ENCODE measurements at regions not wholly inside any gene's neighbourhood (a gene's known extent, or its start where the extent isn't known, plus 50 kb on each side); places are given as distances from the start of the nearest gene placed in this dataset.
"Not testable (repeated sequence)": the region's sequence is repeated elsewhere in the genome, so short reads cannot be mapped to it uniquely, and the experiment has no call there.

GRCh38 chr2:62410926-62411456 lies 95.0 kb downstream of the TMEM17 start:
- no peak for DNase-seq (ENCODE audit: low read depth in 3 of 3)

DNA sequence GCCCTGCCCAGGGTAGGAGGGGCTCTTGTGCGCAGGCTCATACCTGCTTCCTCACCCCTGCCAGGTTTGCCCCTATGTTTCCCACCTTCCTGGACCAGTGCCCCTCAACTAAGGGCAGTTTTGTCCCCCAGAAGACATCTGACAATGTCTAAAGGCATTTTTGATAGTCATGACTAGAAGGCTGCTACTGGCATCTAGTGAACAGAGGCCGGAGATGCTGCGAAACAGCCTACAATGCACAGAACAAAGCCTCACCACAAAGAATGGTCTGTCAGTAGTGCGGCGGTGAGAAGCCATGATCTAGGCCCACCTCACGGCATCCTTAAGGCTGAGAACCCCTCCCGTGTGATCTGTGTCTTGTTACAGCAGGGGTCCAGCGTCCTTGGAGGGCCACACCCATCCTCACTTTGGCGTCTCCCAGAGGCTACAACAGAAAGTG lies 96.0 kb downstream of the TMEM17 start:
- DNase-seq (ENCODE audit: low read depth in 3 of 3), result no peak

GRCh38 chr2:62409442-62409841 lies 96.6 kb downstream of the TMEM17 start:
- no peak for DNase-seq (ENCODE audit: low read depth in 3 of 3)

- no peak for DNase-seq (ENCODE audit: low read depth in 3 of 3)
Measured at GRCh38 chr2:62408241-62408677, 97.7 kb downstream of the TMEM17 start.

GRCh38 chr2:62407838-62408237 lies 98.2 kb downstream of the TMEM17 start:
- no peak for DNase-seq (ENCODE audit: low read depth in 3 of 3)

GRCh38 chr2:62407401-62407800 lies 98.6 kb downstream of the TMEM17 start:
- no peak for DNase-seq (ENCODE audit: low read depth in 3 of 3)

- no peak for DNase-seq (ENCODE audit: low read depth in 3 of 3)
Measured at GRCh38 chr2:62406573-62407043, 99.4 kb downstream of the TMEM17 start.

DNA sequence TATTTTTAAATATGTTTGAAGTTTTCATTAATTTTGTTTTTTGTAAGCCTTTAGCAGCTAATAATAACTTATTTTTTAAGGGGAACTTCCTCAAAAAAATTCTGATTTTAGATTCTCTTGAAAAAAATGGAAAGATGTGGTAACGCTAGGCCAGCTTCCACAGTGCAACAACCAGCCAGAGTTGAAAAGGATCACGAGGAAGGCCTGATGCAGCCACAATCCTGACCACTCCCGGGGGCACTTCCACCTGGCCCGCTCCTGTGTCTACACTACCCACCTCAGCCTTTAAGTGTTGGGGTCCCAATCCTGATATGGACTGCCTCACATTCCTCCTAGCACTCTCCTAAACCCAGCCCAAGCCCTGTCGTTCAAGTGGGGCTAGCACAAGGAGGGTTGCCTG lies 101.1 kb downstream of the TMEM17 start:
- DNase-seq (ENCODE audit: low read depth in 3 of 3), result no peak

DNA sequence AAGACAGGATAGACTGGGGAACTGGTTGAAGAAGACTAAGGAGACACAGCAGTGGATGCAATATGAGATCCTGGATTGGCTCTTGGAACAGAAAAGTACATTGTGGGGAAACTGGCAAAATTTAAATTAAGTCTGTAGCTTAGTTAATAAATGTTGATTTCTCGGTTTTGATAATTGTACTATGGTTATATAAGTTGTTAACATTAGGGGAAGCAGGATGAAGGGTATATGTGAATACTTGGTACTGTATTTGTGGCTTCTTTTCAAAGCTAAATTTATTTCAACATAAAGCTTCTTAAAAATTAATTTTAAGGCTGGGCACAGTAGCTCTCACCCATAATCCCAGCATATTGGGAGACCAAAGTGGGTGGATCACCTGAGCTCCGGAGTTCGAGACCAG lies 103.8 kb downstream of the TMEM17 start:
- DNase-seq (ENCODE audit: low read depth in 3 of 3), result no peak

- no peak for DNase-seq (ENCODE audit: low read depth in 3 of 3)
Measured at GRCh38 chr2:62398356-62398755, 107.6 kb downstream of the TMEM17 start.

DNA sequence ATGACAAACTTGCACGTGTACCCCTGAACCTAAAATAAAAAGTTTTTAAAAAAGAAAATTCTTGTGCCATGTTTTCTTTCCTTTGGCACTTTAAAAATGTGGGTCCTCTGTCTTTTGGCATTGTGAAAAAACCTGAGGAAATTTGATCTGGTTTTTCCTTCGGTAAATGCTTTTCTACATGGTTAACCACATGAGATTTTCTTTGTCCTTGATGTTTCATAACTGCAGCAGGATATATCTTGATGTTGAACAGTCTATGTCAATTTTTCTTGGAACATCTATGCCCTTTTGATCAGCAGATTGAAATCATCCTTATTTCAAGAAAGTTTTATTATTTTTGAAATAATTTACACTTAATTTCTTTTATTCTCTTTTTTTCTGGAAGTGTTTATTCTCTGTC lies 109.1 kb downstream of the TMEM17 start:
- DNase-seq (ENCODE audit: low read depth in 3 of 3), result no peak

- no peak for DNase-seq (ENCODE audit: low read depth in 3 of 3)
Measured at GRCh38 chr2:62393293-62393692, 112.7 kb downstream of the TMEM17 start.

DNA sequence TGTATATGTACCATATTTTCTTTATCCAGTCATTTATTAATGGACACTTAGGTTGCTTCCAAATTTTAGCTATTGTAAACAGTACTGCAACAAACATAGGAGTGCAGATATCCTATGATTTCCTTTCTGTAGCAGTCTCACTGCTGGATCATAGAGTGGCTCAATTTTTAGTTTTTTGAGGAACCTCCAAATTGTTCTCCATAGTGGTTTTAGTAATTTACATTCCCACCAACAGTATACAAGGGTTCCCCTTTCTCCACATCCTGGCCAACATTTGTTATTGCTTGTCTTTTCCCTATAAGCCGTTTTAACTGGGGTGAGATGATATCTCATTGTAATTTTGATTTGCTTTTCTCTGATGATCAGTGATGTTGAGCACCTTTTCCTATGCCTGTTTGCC lies 114.3 kb downstream of the TMEM17 start:
- DNase-seq (ENCODE audit: low read depth in 3 of 3), result no peak

- not testable (repeated sequence) for DNase-seq (ENCODE audit: low read depth in 3 of 3)
Measured at GRCh38 chr2:62386378-62386777, 119.6 kb downstream of the TMEM17 start.

- no peak for DNase-seq (ENCODE audit: low read depth in 3 of 3)
Measured at GRCh38 chr2:62383846-62384245, 122.1 kb downstream of the TMEM17 start.

DNA sequence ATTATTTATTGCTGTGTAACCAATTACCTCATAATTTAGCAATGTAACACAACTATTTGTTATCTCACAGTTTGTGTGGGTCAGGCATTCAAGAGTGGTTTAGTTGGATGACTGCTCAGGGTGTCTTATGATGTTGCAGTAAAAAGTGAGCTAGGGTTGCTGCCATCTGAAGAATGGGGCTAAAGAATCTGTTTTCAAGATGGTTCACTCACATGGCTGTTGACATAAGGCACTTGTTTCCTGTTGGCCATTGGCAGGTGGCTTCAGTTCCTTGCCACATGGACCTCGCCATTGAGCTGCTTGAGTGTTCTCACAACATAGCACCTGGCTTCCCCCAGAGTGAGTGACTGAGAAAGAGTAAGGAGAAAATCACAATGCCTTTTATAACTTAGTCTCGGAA lies 123.2 kb downstream of the TMEM17 start:
- DNase-seq (ENCODE audit: low read depth in 3 of 3), result no peak

DNA sequence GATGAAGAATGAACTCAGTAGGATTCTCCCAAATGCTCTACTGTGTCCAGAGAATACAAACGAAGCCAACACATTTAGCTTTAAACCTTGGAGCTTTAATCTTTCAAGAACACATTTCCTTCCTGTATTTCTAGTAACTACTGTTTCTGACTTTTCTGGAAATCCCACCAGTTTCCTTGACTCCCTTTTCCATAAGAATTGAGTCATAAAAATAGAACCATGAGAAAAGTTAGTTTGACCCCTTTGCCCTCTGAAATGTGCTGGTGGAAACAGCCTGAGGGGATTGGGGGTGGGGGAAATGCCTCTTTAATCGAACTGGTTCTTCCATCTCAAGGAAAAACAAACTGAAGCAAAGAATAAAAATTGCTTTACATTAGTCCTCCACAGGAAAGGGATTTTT lies 123.9 kb downstream of the TMEM17 start:
- DNase-seq (ENCODE audit: low read depth in 3 of 3), result no peak

- no peak for DNase-seq (ENCODE audit: low read depth in 3 of 3)
Measured at GRCh38 chr2:62381656-62382055, 124.3 kb downstream of the TMEM17 start.

DNA sequence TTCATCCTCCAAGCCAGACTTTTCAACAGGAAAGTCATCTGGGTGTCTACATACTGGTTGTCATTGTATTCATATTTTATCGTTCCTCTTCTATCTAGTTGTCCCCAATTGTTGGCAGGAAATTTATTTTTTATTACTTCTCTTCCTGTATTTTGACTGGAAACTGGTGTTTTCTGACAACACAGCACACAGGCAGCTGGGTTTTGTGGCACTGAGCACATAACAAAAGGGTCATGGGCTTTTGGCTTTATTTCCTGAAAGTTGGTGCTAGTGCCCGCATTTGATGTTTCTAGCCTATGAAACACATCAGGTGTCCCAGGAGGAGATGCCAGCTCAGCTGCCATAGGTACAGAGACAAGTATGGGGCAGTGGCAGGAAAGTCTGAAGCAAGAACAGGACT lies 126.4 kb downstream of the TMEM17 start:
- DNase-seq (ENCODE audit: low read depth in 3 of 3), result no peak

DNA sequence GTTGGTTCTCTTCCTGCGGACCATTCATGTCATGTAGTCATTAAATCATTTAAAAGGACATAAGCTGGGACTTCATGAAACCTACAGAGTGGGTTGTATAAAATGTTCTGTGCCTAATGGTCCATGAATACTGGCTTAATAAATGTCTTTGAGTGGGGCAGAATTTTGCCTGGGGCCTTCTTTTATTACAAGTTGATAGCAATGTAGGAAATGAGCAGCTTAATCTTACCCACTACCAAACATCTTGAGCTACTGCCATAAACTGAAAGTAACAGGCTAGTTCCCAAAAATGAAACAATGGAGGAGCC lies 130.9 kb downstream of the TMEM17 start:
- no peak for DNase-seq (ENCODE audit: low read depth in 3 of 3)

DNA sequence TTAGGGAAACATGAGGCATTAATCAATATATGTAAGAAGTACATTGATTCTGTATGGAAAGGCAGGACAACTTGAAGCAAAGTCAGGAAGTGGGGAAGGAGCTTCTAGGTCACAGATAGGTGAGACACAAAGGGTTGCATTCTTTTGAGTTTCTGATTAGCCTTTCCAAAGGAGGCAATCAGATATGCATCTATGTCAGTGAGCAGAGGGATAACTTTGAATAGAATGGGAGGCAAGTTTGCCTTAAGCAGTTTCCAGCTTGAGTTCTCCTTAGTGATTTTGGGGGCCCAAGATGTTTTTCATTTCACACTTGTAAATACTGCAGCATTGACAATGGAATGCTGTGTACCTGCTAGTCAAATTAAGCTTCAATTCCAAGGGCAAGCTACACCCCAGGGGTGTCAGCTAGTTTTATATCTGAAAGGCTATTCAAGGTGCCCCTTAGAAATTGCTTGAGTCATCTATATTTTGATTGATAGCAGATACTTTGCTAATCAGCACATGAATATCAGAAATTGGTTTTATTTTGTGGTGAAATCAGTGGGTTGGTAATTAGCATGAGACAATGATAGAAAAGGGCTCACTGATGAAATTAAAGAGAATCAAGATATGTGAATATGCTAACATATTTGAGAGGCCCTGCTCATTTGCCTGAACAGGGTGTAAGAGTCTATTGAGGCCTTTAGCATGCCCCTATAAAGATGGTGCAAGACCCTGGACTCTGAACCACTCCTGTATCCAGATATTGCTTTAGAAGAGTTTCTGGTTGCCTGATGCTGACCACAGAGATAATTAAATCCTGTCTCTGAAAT lies 131.5 kb downstream of the TMEM17 start:
- no peak for DNase-seq (ENCODE audit: low read depth in 3 of 3)

GRCh38 chr2:62372824-62373223 lies 133.2 kb downstream of the TMEM17 start:
- DNase-seq (ENCODE audit: low read depth in 3 of 3), result no peak
